ENCODE measurements at regions not wholly inside any gene's neighbourhood (a gene's known extent, or its start where the extent isn't known, plus 50 kb on each side); places are given as distances from the start of the nearest gene placed in this dataset.
A peak's percentile ranks its signal among the peaks of the same experiment; 100 is the strongest.

DNA sequence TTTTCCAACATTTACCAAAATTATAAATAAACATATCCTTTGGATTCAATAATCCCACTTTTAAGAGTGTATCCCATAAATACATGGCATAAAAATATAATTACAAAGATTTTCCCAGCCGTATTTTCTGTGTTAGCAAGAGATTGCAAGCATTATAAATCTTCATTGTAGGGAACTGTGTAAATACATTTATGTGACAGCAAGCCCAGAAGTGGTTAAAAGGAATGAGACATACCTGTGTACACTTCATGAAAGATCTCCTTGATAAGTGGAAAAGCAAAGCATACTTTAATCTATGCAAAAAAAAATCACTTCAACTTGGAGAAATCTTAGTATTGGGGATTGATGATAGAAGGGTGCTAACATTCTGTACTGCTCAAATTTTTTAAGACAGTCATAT lies 173.1 kb downstream of the GASK1B start:
- no peaks in the 10 kb centered on the region for H3K36me3 Mint-ChIP-seq
- DNase-seq (ENCODE audit: low spot score in 2 of 2) (no peak), ATAC-seq (no peak)
- H3K27ac Mint-ChIP-seq, result no peak overlapping the region
- H3K9me3 Mint-ChIP-seq, result no peaks in the 10 kb centered on the region

DNA sequence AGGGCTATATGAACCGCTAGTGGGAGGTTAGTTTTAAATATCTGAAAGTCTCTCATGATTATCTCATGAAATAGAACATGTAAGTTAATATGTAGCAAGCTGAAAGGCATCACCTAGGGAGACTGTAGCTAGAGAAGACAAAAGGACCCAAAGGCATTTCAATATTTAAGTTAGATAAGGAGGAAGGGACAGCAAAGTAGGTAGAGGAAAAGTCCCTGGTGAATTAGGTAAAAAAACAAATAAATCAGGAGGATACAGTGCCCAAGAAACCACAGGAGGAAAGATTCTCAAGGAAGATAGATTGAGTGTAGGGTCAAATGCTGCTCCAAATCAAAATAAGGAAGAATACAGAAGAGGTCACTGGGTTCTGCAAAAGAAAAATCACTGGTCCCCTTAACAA lies 175.5 kb downstream of the GASK1B start:
- DNase-seq (ENCODE audit: low spot score in 2 of 2), result no peak
- ATAC-seq, result no peak
- Mint-ChIP-seq H3K9me3 (no peaks in the 10 kb centered on the region), H3K36me3 (no peaks in the 10 kb centered on the region), H3K27ac (no peak overlapping the region)

DNA sequence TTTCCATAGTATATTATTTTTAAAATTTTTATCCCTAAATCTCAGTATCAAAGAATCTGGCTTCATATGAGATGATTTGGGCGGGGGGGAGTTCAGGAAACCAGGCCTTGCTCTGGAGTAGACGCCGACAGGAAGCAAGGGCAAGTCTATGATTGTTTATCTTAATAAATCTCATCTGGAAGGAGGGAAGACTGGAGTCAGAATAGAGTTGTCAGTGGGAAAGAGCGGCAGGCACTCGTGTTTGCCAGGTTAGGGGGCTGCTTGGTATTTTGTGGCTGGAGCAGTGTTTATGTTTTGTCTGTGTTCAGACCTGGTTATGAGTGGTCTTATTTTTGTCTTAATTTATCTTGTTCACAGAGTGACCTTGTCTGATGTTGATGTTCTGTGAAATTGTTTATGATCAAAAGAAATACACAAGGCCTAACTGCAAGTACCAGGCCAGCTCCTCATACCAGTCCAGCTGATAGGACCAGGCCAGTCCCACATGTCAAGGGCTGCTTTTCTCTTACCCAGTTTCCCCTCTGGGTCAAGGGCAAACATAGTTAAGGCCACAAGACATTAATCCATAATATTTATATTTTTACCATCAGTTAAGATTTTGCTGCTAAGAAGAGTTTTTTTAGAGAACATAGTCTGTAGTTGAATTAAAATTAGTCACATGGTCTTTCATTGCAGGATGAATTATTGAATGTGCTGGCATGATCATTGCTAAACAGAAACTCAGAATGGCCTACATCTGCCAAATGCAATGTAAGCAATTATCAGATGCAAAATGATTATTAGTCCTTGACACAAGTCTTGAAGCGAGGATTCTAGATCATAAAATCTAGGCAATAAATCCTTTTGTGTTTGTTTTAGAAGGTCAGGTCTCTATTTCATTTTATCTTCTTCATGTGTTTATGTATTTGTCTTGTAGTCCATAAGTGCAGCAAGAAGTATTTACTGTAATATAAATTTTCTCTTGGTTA lies 176.5 kb downstream of the GASK1B start:
- no peaks in the 10 kb centered on the region for H3K9me3 Mint-ChIP-seq
- no peak overlapping the region for H3K27ac Mint-ChIP-seq
- H3K36me3 Mint-ChIP-seq, result no peaks in the 10 kb centered on the region
- ATAC-seq (no peak), DNase-seq (ENCODE audit: low spot score in 2 of 2) (no peak)

DNA sequence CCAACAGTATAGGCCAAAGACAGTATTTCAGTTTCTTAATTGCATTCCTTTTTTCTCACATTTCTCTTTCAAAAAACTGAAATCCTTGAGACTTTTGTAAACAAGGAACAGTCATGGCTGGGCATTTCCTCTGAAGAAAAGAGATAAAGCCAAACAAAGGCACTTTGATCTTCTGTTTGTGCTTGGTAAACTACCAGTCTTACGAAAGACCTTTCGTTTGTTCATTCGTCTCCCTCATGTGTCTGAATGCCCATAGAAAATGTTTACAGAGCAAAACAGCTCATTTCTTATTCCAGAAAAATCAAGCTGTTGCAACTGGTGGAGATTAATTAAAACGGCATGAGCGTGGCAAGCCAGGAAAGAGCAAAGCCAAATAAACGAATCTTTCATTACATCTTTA lies 178.0 kb downstream of the GASK1B start:
- Mint-ChIP-seq H3K27ac (no peak overlapping the region), H3K9me3 (no peaks in the 10 kb centered on the region)

DNA sequence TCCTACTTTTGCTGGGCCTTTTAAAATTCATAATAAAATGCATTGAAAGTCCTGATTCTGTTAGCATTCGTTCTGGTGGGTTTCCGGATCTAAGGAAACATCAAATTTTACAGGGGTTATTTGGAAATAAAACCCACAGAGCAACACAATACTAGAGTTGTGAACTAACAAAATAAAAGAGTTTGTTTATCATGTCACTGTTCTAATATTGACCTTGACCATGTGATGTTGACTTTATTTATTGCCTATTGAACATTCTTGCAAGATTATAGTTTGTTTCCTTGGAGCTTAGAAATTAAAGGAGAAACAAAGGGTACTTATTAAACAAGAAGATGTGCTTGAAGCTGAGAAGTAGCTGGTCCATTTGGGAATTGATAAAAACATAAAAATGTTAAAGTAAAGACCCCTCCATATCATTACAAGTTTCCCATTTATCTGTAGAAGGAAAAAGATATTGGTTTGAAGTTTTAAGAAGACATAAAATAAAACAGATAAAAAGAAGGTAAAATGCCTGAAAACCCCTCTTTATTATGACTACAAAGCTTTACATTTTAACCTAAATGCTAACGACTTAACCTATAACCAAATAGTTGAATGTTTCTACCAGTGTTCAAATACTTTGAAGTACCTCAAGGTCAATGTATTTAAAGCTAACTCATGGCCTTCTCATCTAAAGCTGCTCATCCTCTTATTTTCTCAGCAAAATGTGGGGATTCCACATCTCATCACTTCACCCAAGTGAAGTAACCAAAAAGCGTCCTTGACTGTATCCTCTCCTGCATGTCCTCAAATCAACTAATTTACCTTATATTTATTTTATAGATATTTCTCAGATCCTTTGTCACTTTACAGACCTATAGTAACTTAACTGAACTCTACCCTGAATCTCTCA lies 179.6 kb downstream of the GASK1B start:
- Mint-ChIP-seq H3K36me3 (no peaks in the 10 kb centered on the region), H3K27ac (no peak overlapping the region), H3K9me3 (no peaks in the 10 kb centered on the region)
- ATAC-seq, result no peak
- DNase-seq (ENCODE audit: low spot score in 2 of 2), result no peak

More for the DNA sequence above, 178.0 kb downstream of the GASK1B start:
- no peak for DNase-seq (ENCODE audit: low spot score in 2 of 2)
- ATAC-seq, result no peak
- no peaks in the 10 kb centered on the region for H3K36me3 Mint-ChIP-seq

DNA sequence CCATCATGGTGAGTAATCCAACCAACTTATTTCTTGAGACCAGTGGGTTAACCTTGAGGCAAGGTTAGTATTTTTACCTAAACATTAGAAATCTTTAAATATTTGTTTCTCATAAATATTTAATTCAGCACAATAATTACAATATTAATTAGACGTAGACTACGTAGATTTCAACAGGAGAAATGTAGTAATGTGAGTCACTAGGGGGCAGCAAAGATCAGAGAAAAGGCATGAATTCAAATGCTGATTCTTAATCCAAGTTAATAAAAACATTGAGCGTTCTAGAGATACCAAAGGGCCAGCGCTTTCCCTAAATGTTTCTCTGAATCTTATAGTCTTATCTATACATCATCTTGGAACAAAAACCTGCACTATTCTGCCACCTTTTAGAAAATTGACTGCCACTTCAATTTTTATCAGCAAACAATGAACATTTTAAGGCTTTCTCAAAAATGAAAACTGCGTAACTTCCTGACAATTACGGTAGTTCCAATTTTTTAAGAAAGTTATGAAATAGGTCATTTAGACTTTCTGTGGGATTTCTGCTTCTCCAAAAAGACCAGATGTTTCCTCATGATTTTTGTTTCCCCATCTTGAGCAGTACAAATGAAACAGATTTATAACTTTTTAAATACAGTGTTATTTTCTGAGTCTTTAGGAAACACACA lies 180.7 kb downstream of the GASK1B start:
- no peaks in the 10 kb centered on the region for H3K9me3 Mint-ChIP-seq
- H3K27ac Mint-ChIP-seq, result no peak overlapping the region
- no peak for ATAC-seq
- peak in 1 of 2 donors; percentile 52 for DNase-seq (ENCODE audit: low spot score in 2 of 2)
- H3K36me3 Mint-ChIP-seq, result no peaks in the 10 kb centered on the region

DNA sequence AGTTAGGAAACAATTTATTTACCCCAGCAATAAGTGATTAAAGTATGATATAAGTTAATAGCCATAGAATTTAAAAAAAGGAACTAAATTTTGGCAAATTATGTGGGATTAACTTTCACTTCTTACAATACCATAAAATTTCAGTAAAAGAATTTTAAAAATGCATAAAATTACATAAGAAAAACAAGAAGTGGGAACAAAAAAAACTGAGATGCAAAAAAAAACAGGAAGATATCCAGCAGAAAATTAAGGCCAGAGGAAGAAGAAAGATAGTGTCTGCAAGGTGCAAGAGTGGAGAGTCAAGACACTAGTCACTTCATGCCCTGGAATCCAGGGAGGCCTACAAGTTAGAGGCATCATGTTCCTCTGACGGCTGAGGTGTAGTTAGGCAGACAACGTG lies 184.2 kb downstream of the GASK1B start:
- Mint-ChIP-seq H3K27ac (no peak overlapping the region), H3K36me3 (no peaks in the 10 kb centered on the region), H3K9me3 (no peaks in the 10 kb centered on the region)
- DNase-seq (ENCODE audit: low spot score in 2 of 2), result no peak
- ATAC-seq, result no peak

DNA sequence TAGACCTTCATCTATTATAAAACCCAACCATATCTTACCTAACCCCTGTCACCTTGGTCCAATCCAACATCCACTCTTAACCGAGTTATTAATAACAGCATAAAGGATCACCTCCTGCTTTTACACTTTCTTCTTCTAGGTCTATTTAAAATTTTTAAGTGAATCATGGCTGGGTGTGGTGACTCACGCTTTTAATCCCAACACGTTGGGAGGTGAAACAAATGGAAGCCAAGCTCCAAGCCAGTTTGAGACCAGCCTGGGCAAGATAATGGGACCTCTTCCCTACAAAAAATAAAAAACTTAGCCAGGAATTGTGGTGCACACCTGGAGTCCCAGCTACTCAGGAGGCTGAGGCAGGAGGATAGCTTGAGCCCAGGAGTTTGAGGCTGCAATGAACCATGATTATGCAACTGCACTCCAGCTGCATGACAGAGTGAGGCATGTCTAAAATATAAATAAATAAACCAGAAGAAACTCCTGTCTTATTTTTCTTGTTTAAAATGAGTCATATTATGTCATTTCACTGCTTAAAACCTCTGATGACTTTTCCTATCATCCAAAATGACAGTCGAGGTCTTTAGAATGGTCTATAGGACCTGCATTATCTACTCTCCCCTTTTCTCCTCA lies 188.4 kb downstream of the GASK1B start:
- DNase-seq (ENCODE audit: low spot score in 2 of 2), result no peak
- no peak for ATAC-seq
- Mint-ChIP-seq H3K36me3 (no peaks in the 10 kb centered on the region), H3K9me3 (no peaks in the 10 kb centered on the region), H3K27ac (no peak overlapping the region)

DNA sequence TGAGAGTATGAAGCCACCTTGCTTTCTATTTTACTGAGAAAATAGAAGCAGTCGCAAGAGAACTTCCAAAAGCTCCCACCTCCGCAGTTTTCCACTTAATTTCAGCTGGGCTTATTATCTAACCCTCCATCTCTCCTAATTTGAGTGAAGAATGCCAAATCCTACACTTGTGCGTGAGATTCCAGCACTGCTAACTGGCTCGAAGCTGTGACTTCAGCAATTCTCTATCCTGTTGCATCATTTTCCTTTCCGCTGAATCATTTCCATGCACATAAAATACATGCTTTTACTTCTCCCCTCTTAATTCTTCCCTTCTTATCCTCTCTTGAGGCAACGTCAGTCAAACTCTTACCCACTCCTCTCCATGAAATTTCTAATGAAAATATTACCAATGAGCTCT lies 189.5 kb downstream of the GASK1B start:
- DNase-seq (ENCODE audit: low spot score in 2 of 2) (no peak), ATAC-seq (no peak)
- Mint-ChIP-seq H3K27ac (no peak overlapping the region), H3K36me3 (no peaks in the 10 kb centered on the region), H3K9me3 (no peaks in the 10 kb centered on the region)

DNA sequence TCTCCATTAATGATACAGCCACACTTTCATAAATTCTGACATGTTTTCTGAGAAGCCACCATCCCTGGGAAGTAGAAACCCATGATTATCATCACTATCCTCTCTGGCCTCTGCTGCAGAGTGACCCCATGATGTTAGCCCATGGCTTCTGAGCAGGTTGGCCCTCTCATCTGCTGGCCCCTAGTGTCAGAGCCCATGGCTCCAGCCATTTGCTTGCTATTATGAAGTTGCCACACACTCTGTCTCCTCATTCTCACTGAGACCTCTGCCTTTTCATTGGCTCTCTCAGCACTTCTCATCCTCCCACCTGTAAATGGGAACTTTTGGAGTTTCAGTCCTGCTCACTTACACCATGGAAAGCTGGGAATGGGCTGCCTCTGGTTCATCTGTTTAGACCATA lies 192.7 kb downstream of the GASK1B start:
- ATAC-seq (no peak), DNase-seq (ENCODE audit: low spot score in 2 of 2) (no peak)
- no peaks in the 10 kb centered on the region for H3K36me3 Mint-ChIP-seq
- H3K9me3 Mint-ChIP-seq, result no peaks in the 10 kb centered on the region
- no peak overlapping the region for H3K27ac Mint-ChIP-seq

DNA sequence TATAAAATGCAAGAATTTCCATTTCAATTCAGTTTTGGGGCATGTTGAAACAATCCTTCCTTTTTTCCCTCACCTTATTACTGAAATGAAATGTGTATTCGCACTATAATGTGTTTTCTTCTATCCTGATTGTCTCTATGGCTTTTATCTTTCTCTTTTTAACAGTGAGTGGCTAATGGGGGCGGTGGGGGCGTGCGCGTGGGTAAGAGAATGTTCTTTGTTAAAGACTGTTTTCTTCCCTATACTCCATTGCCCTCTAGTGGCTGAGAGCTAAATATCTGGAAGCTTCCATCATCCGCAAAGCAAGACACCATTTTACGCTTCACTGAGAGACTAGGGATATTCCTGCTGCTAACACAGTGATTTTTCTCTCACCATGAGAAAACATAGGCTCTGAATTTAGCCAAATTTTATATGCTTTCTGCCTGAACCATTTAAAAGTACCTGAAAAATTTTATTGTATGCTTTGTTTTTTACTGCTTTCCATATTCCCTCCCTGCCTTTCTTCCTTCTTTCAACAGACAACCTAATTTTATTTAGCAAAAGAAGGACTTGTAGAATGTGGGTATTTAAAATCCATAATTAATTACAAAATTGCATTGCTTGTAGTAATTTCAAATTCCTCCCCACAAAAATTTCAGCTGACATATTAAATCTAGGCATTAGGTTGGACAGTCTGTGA lies 194.0 kb downstream of the GASK1B start:
- Mint-ChIP-seq H3K27ac (no peak overlapping the region), H3K36me3 (no peaks in the 10 kb centered on the region), H3K9me3 (no peaks in the 10 kb centered on the region)
- DNase-seq (ENCODE audit: low spot score in 2 of 2), result peak in 1 of 2 donors; percentile 4
- peak in 1 of 2 donors; percentile 61 for ATAC-seq

DNA sequence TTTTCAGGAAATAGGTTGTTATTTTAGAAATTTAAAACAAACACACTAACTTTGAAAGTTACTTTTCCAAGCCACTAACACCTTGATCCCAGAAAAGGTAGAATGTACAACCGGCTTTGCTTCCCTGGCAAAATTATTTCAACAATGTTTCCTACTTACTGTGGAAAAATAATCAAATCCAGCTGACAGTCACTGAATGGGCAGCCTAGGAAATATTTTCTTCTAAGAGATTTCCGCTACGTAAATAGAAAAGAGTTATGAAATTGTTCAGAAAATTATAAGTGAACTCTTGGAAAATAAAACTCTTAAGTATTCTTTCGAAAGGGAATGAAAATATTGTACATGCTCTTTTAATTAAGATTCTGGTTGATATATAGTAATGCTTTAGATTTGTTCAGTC lies 195.7 kb downstream of the GASK1B start:
- Mint-ChIP-seq H3K9me3 (no peaks in the 10 kb centered on the region), H3K36me3 (no peaks in the 10 kb centered on the region), H3K27ac (no peak overlapping the region)
- ATAC-seq (no peak), DNase-seq (ENCODE audit: low spot score in 2 of 2) (no peak)

DNA sequence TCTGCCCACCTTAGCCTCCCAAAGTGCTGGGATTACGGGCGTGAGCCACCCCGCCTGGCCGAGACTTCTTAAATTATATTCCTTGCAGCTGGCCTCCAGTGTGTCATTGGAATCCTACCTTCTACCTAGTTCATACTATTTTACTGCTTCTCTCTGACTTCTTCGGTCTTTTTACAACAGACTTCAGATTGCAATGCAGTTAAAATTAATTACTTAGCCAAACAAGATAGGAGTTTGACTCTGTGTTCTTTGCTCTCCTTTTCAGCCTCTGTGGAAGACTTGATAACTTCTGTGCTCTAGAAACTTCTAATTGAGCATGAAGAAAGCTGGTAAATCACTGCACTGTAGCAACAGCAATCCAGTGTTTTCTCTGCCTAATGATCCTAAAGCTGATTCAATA lies 199.5 kb downstream of the GASK1B start:
- no peak overlapping the region for H3K27ac Mint-ChIP-seq

DNA sequence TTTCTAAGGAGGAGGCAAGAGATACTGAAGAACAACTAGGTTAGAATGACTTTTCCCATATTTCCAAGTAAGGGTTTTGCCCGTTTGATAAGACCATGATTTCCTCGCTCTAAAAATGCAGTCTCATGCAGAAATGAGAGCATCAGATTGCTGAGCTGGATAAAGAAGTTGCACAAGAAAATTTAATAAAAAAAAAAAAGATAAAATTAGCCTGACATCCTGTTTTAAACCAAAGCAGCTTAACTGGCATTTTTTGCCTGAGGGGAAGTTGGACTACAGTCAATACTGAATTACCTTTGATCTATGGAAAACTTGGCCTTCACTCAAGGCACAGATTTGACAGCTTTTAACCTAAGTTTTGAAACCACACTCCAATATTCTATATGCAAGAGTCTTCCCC lies 208.4 kb downstream of the GASK1B start:
- ATAC-seq (no peak), DNase-seq (ENCODE audit: low spot score in 2 of 2) (no peak)
- Mint-ChIP-seq H3K27ac (no peak overlapping the region), H3K36me3 (no peaks in the 10 kb centered on the region), H3K9me3 (no peaks in the 10 kb centered on the region)

More for the DNA sequence above, 199.5 kb downstream of the GASK1B start:
- Mint-ChIP-seq H3K36me3 (no peaks in the 10 kb centered on the region), H3K9me3 (no peaks in the 10 kb centered on the region)
- ATAC-seq, result no peak
- no peak for DNase-seq (ENCODE audit: low spot score in 2 of 2)

DNA sequence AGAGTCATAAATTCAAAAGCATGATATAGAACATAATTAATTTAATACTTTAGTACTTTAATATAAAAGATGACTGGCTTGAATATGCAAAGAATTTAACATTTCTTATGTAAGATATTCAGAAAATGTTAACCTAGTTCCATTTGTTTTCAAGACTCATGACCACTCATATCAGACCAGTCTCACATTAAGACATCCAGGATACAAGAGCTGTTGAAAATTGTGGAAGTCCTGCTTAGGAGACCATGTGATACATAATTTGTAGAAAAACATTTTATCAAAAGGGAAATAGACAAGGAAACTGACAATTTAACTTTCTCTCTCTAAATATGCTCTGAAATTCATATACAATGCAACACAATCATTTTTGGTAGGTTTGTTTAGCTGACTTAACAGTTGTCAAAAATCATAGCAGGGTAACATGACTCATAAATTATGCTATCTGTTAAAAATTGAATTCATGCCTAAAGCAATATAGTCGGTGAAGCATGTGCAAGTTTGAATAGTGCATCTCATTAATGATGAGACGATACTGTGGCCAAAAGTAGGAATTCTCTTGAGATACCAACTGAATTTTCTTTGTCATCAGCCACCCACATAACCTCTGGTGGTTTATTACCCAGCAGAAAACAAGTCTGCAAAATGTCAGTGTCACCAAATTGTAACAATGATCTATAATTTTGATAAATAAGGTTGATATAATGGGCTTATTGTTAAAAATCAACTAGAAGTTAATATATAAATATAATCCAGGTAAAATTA lies 211.4 kb downstream of the GASK1B start:
- no peak overlapping the region for H3K27ac Mint-ChIP-seq

More for the DNA sequence above, 211.4 kb downstream of the GASK1B start:
- Mint-ChIP-seq H3K9me3 (no peaks in the 10 kb centered on the region), H3K36me3 (no peaks in the 10 kb centered on the region)
- no peak for DNase-seq (ENCODE audit: low spot score in 2 of 2)
- ATAC-seq, result no peak
